Ishikawa (cell line): ENCODE measurements at regions not wholly inside any gene's neighbourhood (a gene's known extent, or its start where the extent isn't known, plus 50 kb on each side); places are given as distances from the start of the nearest gene placed in this dataset.

Experiments
- EP300 ChIP-seq: IDR thresholded peaks from 2 replicates; pipeline ENCODE4 v1.6.1; 2012; ENCODE audit warnings: borderline replicate concordance
- TAF1 ChIP-seq: IDR thresholded peaks from 2 replicates; pipeline ENCODE4 v1.6.1; 2012; ENCODE audit warnings: low read depth, mild to moderate bottlenecking
- ZBTB7A ChIP-seq: IDR thresholded peaks from 2 replicates; pipeline ENCODE4 v1.6.1; 2012; ENCODE audit warnings: low read depth

GRCh38 chr7:25347360-25348066 lies 119.2 kb upstream of the NPVF start:
- TF ChIP-seq EP300, result no peak
- no peak for TF ChIP-seq ZBTB7A
- no peak for TF ChIP-seq TAF1
